Neural cell (in vitro differentiated cells): ENCODE measurements at regions not wholly inside any gene's neighbourhood (a gene's known extent, or its start where the extent isn't known, plus 50 kb on each side); places are given as distances from the start of the nearest gene placed in this dataset.
"Not testable (repeated sequence)": the region's sequence is repeated elsewhere in the genome, so short reads cannot be mapped to it uniquely, and the experiment has no call there.

Source experiments
- EP300 ChIP-seq: fragments of 450-650 bp; conservative IDR thresholded peaks from 2 replicates; pipeline ENCODE4 v1.6.1; 2014; ENCODE audit warnings: antibody characterized with exemption, mild to moderate bottlenecking, moderate library complexity; ENCODE audit not compliant: poor library complexity, severe bottlenecking
- EZH2 ChIP-seq: fragments of 200-600, 300-800 bp; shearing (Covaris generic), sonication (generic); IDR thresholded peaks from 2 replicates; pipeline ENCODE4 v1.6.1; 2014; ENCODE audit warnings: antibody characterized with exemption, low read length, borderline replicate concordance, mild to moderate bottlenecking; ENCODE audit not compliant: insufficient read depth, poor library complexity, severe bottlenecking
- POLR2AphosphoS5 ChIP-seq: IDR thresholded peaks from 2 replicates; pipeline ENCODE4 v1.6.1; 2012
- RAD21 ChIP-seq: fragments of 450-650 bp; conservative IDR thresholded peaks from 2 replicates; pipeline ENCODE4 v1.6.1; 2014; ENCODE audit warnings: antibody characterized with exemption, mild to moderate bottlenecking, moderate library complexity
- TAF1 ChIP-seq: IDR thresholded peaks from 2 replicates; pipeline ENCODE4 v1.6.1; 2012; ENCODE audit warnings: low read depth
- TF ChIP-seq, protein P1 (sequence below): fragments of 450-650 bp; IDR thresholded peaks from 2 replicates; pipeline ENCODE4 v1.5.1; 2014; ENCODE audit warnings: antibody characterized with exemption, mild to moderate bottlenecking, moderate library complexity; ENCODE audit not compliant: poor library complexity, severe bottlenecking
- TF ChIP-seq, protein P2 (sequence below): IDR thresholded peaks from 2 replicates; pipeline ENCODE4 v1.6.1; 2012; ENCODE audit warnings: borderline replicate concordance

DNA sequence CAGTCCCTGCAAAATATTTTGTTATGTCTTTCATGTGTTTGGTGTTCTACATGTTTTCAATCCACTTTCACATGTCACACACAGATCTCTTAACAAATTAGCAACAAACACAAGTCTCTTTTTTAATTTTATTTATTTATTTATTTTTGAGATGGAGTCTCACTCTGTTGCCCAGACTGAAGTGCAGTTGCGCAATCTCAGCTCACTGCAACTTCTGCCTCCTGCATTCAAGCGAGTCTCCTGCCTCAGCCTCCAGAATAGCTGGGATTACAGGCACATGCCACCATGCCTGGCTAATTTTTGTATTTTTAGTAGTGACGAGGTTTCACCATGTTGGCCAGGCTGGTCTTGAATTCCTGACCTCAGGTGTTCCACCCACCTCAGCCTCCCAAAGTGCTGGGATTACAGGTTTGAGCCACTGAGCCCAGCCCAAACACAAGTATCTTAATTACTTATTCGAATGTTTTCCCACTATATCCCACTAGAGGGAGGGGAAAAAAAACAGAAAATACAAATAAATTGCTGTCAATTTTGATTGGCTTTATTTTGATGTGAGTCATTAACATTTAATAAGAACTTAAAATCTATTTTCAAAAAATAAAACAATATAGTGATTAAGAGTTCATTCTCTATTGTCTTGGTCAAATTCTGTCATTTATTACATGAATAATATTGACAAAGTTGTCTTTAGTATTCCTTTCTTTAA, 1641.0 kb upstream of the CELF4 start:
- TF ChIP-seq, protein P1, sequence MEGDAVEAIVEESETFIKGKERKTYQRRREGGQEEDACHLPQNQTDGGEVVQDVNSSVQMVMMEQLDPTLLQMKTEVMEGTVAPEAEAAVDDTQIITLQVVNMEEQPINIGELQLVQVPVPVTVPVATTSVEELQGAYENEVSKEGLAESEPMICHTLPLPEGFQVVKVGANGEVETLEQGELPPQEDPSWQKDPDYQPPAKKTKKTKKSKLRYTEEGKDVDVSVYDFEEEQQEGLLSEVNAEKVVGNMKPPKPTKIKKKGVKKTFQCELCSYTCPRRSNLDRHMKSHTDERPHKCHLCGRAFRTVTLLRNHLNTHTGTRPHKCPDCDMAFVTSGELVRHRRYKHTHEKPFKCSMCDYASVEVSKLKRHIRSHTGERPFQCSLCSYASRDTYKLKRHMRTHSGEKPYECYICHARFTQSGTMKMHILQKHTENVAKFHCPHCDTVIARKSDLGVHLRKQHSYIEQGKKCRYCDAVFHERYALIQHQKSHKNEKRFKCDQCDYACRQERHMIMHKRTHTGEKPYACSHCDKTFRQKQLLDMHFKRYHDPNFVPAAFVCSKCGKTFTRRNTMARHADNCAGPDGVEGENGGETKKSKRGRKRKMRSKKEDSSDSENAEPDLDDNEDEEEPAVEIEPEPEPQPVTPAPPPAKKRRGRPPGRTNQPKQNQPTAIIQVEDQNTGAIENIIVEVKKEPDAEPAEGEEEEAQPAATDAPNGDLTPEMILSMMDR, result not testable (repeated sequence)
- not testable (repeated sequence) for TF ChIP-seq POLR2AphosphoS5, TAF1, RAD21, EZH2, EP300
- TF ChIP-seq, protein P2, sequence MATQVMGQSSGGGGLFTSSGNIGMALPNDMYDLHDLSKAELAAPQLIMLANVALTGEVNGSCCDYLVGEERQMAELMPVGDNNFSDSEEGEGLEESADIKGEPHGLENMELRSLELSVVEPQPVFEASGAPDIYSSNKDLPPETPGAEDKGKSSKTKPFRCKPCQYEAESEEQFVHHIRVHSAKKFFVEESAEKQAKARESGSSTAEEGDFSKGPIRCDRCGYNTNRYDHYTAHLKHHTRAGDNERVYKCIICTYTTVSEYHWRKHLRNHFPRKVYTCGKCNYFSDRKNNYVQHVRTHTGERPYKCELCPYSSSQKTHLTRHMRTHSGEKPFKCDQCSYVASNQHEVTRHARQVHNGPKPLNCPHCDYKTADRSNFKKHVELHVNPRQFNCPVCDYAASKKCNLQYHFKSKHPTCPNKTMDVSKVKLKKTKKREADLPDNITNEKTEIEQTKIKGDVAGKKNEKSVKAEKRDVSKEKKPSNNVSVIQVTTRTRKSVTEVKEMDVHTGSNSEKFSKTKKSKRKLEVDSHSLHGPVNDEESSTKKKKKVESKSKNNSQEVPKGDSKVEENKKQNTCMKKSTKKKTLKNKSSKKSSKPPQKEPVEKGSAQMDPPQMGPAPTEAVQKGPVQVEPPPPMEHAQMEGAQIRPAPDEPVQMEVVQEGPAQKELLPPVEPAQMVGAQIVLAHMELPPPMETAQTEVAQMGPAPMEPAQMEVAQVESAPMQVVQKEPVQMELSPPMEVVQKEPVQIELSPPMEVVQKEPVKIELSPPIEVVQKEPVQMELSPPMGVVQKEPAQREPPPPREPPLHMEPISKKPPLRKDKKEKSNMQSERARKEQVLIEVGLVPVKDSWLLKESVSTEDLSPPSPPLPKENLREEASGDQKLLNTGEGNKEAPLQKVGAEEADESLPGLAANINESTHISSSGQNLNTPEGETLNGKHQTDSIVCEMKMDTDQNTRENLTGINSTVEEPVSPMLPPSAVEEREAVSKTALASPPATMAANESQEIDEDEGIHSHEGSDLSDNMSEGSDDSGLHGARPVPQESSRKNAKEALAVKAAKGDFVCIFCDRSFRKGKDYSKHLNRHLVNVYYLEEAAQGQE, result not testable (repeated sequence)
